ENCODE measurements at regions not wholly inside any gene's neighbourhood (a gene's known extent, or its start where the extent isn't known, plus 50 kb on each side); places are given as distances from the start of the nearest gene placed in this dataset.

DNA sequence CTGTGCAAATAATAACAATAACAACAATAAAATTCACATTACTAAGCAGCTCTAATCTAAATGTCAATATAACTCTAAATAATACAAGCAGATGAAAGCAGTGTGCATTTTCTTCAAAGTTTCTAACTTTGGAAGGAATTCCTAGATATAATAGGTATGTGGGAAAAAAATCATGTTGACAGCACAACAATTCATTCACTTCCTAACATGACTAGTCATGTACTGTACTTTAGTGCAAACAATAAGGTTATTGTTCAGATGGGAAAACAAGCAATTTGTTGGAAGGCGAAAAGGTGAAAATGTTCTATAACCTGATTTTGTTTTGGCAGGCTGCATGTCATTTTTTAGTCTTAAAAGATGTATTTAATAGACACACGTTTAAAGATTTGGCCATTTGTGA, 484.3 kb upstream of the JAG1 start:
- Histone ChIP-seq H3K4me2 (ENCODE audit: low read depth, low read length) (no peak overlapping the region), H2AFZ (ENCODE audit: low read length) (no peak overlapping the region)

DNA sequence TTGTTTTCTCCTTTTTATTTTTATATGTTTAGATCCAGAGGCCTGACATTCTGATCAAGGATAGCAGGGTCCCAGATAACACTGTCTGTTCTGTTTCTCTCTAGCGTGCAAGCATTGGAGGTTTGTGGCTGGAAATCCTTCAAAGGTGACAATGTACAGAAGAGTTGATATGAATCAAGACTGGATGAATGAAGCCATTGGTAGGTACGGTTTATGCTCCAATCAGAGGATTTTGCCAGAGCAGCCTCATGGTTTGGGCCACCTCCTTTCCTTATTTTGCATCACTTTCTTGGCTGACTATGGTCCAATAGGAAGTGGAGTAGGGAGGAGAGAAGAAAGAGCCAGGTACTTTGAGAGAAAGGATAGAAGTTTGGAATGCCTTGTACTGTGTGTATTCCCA, 484.8 kb upstream of the JAG1 start:
- H3K79me2 ChIP-seq (ENCODE audit: low read length) = no peaks in the 10 kb centered on the region
- no peak overlapping the region for H3K9ac ChIP-seq (ENCODE audit: low read length)
- H3K4me2 ChIP-seq (ENCODE audit: low read depth, low read length) = no peak overlapping the region
- no peak for DNase-seq
- H3K9me3 ChIP-seq (replicated peaks; ENCODE audit: insufficient read depth, low read length) = no peaks in the 10 kb centered on the region
- no peak for TF ChIP-seq EZH2 (optimal IDR thresholded peaks at IDR 0.05; ENCODE audit: low read depth, low read length)
- no peak for TF ChIP-seq EZH2phosphoT487 (IDR thresholded peaks at IDR 0.05; ENCODE audit: low read length)
- TF ChIP-seq, protein P1, sequence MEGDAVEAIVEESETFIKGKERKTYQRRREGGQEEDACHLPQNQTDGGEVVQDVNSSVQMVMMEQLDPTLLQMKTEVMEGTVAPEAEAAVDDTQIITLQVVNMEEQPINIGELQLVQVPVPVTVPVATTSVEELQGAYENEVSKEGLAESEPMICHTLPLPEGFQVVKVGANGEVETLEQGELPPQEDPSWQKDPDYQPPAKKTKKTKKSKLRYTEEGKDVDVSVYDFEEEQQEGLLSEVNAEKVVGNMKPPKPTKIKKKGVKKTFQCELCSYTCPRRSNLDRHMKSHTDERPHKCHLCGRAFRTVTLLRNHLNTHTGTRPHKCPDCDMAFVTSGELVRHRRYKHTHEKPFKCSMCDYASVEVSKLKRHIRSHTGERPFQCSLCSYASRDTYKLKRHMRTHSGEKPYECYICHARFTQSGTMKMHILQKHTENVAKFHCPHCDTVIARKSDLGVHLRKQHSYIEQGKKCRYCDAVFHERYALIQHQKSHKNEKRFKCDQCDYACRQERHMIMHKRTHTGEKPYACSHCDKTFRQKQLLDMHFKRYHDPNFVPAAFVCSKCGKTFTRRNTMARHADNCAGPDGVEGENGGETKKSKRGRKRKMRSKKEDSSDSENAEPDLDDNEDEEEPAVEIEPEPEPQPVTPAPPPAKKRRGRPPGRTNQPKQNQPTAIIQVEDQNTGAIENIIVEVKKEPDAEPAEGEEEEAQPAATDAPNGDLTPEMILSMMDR (IDR thresholded peaks at IDR 0.05; ENCODE audit: low read length) = no peak
- no peaks in the 10 kb centered on the region for H3K9me2 ChIP-seq (replicated peaks; ENCODE audit: insufficient read depth, low read length)
- H3K27ac ChIP-seq (ENCODE audit: low read length) = no peak overlapping the region
- no peaks in the 10 kb centered on the region for H3F3A ChIP-seq (ENCODE audit: insufficient read depth, low read length)
- H2AFZ ChIP-seq (ENCODE audit: low read length) = no peak overlapping the region
- no peaks in the 10 kb centered on the region for H3K36me3 ChIP-seq (replicated peaks; ENCODE audit: insufficient read depth, low read length)
- no peaks in the 10 kb centered on the region for H4K20me1 ChIP-seq (ENCODE audit: insufficient read depth, low read length)
- H3K27me3 ChIP-seq (replicated peaks; ENCODE audit: insufficient read depth, low read length) = no peaks in the 10 kb centered on the region
- no peaks in the 10 kb centered on the region for H3K4me1 ChIP-seq (ENCODE audit: low read length)
- no peak overlapping the region for H3K4me3 ChIP-seq (ENCODE audit: low read length)

More for the DNA sequence above, 484.3 kb upstream of the JAG1 start:
- no peaks in the 10 kb centered on the region for H3K79me2 ChIP-seq (ENCODE audit: low read length)
- DNase-seq = no peak
- H3F3A ChIP-seq (ENCODE audit: insufficient read depth, low read length) = no peaks in the 10 kb centered on the region
- H3K4me3 ChIP-seq (ENCODE audit: low read length) = no peak overlapping the region
- H3K36me3 ChIP-seq (replicated peaks; ENCODE audit: insufficient read depth, low read length) = no peaks in the 10 kb centered on the region
- TF ChIP-seq, protein P1 (IDR thresholded peaks at IDR 0.05; ENCODE audit: low read length) = no peak
- no peak for TF ChIP-seq EZH2 (optimal IDR thresholded peaks at IDR 0.05; ENCODE audit: low read depth, low read length)
- no peak for TF ChIP-seq EZH2phosphoT487 (IDR thresholded peaks at IDR 0.05; ENCODE audit: low read length)
- H3K9ac ChIP-seq (ENCODE audit: low read length) = no peak overlapping the region
- no peaks in the 10 kb centered on the region for H3K9me2 ChIP-seq (replicated peaks; ENCODE audit: insufficient read depth, low read length)
- no peaks in the 10 kb centered on the region for H4K20me1 ChIP-seq (ENCODE audit: insufficient read depth, low read length)
- no peaks in the 10 kb centered on the region for H3K27me3 ChIP-seq (replicated peaks; ENCODE audit: insufficient read depth, low read length)
- H3K9me3 ChIP-seq (replicated peaks; ENCODE audit: insufficient read depth, low read length) = no peaks in the 10 kb centered on the region
- no peak overlapping the region for H3K27ac ChIP-seq (ENCODE audit: low read length)
- no peaks in the 10 kb centered on the region for H3K4me1 ChIP-seq (ENCODE audit: low read length)

DNA sequence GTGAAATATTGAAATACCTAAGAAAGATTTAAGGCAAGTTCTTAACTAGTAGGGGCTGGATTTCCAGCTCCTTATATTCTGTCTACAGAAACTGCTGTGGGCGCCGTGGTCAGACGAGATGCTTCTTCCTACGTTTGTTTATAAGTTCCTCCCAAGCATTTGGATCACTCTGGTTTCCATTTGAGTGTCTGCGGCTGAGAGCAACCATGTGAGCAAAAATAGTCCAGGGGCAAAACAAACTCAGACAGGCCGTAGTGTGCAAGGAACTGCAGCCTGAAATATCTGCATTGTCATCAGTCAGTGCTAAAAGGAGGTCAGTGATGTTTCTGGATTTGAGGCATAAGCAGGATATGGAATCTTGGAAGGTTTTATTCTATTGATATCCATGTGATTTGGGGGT, 485.9 kb upstream of the JAG1 start:
- H3K36me3 ChIP-seq (replicated peaks; ENCODE audit: insufficient read depth, low read length) = no peaks in the 10 kb centered on the region
- no peaks in the 10 kb centered on the region for H3K79me2 ChIP-seq (ENCODE audit: low read length)
- no peaks in the 10 kb centered on the region for H3K27me3 ChIP-seq (replicated peaks; ENCODE audit: insufficient read depth, low read length)
- TF ChIP-seq, protein P1 (IDR thresholded peaks at IDR 0.05; ENCODE audit: low read length) = no peak
- no peak for TF ChIP-seq EZH2 (optimal IDR thresholded peaks at IDR 0.05; ENCODE audit: low read depth, low read length)
- TF ChIP-seq EZH2phosphoT487 (IDR thresholded peaks at IDR 0.05; ENCODE audit: low read length) = no peak
- no peaks in the 10 kb centered on the region for H4K20me1 ChIP-seq (ENCODE audit: insufficient read depth, low read length)
- no peak overlapping the region for H2AFZ ChIP-seq (ENCODE audit: low read length)
- no peaks in the 10 kb centered on the region for H3K9me2 ChIP-seq (replicated peaks; ENCODE audit: insufficient read depth, low read length)
- no peaks in the 10 kb centered on the region for H3K4me1 ChIP-seq (ENCODE audit: low read length)
- no peak for DNase-seq
- H3K4me2 ChIP-seq (ENCODE audit: low read depth, low read length) = no peak overlapping the region
- H3K27ac ChIP-seq (ENCODE audit: low read length) = no peak overlapping the region
- H3K4me3 ChIP-seq (ENCODE audit: low read length) = no peak overlapping the region
- no peaks in the 10 kb centered on the region for H3F3A ChIP-seq (ENCODE audit: insufficient read depth, low read length)
- H3K9ac ChIP-seq (ENCODE audit: low read length) = no peak overlapping the region
- no peaks in the 10 kb centered on the region for H3K9me3 ChIP-seq (replicated peaks; ENCODE audit: insufficient read depth, low read length)
